ENCODE measurements at regions not wholly inside any gene's neighbourhood (a gene's known extent, or its start where the extent isn't known, plus 50 kb on each side); places are given as distances from the start of the nearest gene placed in this dataset.

DNA sequence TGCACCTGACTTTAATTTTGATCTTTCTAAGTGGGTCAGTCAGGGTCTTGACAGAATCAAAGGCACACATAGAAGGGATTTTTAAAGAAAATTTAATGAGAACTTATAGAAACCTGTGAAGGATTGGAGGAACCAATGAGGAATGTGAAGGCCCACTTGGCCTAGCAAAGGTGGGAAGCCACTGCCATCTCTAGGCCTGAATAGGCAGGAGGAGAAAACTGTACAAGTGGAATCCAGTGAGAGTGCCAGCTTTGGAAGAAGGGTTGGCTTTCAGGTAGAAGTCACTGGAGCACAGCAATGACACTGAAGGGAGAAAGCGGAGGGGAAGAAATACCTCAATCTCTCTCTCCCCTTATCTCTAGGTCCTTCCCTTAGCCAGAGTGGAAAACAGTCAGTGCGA is 380.7 kb upstream of the KCNMB2 start:
- TF ChIP-seq, protein P1, sequence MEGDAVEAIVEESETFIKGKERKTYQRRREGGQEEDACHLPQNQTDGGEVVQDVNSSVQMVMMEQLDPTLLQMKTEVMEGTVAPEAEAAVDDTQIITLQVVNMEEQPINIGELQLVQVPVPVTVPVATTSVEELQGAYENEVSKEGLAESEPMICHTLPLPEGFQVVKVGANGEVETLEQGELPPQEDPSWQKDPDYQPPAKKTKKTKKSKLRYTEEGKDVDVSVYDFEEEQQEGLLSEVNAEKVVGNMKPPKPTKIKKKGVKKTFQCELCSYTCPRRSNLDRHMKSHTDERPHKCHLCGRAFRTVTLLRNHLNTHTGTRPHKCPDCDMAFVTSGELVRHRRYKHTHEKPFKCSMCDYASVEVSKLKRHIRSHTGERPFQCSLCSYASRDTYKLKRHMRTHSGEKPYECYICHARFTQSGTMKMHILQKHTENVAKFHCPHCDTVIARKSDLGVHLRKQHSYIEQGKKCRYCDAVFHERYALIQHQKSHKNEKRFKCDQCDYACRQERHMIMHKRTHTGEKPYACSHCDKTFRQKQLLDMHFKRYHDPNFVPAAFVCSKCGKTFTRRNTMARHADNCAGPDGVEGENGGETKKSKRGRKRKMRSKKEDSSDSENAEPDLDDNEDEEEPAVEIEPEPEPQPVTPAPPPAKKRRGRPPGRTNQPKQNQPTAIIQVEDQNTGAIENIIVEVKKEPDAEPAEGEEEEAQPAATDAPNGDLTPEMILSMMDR (IDR thresholded peaks at IDR 0.05; ENCODE audit: low read length) = peak; percentile 21; the same call in 1 of the 2 replicates
- no peak for TF ChIP-seq EZH2phosphoT487 (IDR thresholded peaks at IDR 0.05; ENCODE audit: low read length)
- TF ChIP-seq EZH2 (optimal IDR thresholded peaks at IDR 0.05; ENCODE audit: low read depth, low read length) = no peak

Data from MM.1S (cell line).